ENCODE measurements at regions not wholly inside any gene's neighbourhood (a gene's known extent, or its start where the extent isn't known, plus 50 kb on each side); places are given as distances from the start of the nearest gene placed in this dataset.

DNA sequence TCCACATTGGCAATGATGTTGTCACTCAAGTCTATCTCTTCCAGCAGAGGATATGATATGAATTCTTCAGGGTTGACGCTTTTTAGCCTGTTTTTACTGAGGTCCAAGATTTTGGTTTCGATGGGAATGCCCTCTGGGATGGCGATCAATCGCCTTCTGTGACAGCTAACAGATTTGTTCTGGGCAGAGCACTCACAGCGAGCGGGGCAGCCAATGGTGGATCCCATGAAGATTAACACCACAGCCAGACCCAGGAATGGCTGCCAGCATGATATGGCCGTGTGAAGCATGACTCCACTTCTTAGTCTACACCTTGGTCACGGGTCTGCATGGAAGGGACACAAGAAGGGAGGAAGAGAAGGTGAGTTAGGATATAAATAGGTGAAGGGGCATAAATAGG is 377.1 kb upstream of the C9orf72 start:
- H2BK15ac ChIP-seq (ENCODE audit: low read depth, low read length): no peak overlapping the region
- no peak overlapping the region for H2AK5ac ChIP-seq (ENCODE audit: low read depth, low read length)
- no peaks in the 10 kb centered on the region for H4K20me1 ChIP-seq (ENCODE audit: insufficient read depth, low read length)
- no peak overlapping the region for H3K56ac ChIP-seq (ENCODE audit: extremely low read depth, insufficient read depth, low read length)
- H3K18ac ChIP-seq (ENCODE audit: low read depth, low read length): no peak overlapping the region
- H2AK9ac ChIP-seq (replicated peaks; ENCODE audit: low read depth, low read length, poor library complexity): no peak overlapping the region
- no peak overlapping the region for H2BK20ac ChIP-seq (ENCODE audit: low read depth, low read length)
- no peak overlapping the region for H4K8ac ChIP-seq (ENCODE audit: low read depth in 2 of 2, low read length in 2 of 2)
- intact Hi-C loops (cut with micrococcal nuclease) (no loop called here), in situ Hi-C loops (cut with MboI; ENCODE audit: low sequenced_read_pairs) (no loop called here), dilution Hi-C loops (cut with HindIII; ENCODE audit: low sequenced_read_pairs, unreplicated experiment) (no loop called here)
- H3K36me3 ChIP-seq (ENCODE audit: control insufficient read depth, insufficient read depth, low read length): no peaks in the 10 kb centered on the region
- ChIA-PET CTCF (no interaction called here), POLR2A (ENCODE audit: unreplicated experiment) (no interaction called here)
- DNase-seq (no peak), ATAC-seq (ENCODE audit: low read depth) (no peak)
- no peaks in the 10 kb centered on the region for H3K9me1 ChIP-seq (ENCODE audit: insufficient read depth, low read length)
- H3K9ac ChIP-seq (ENCODE audit: low read depth, low read length): no peak overlapping the region
- H3K4ac ChIP-seq (ENCODE audit: low read depth, low read length): no peak overlapping the region
- H4K91ac ChIP-seq (ENCODE audit: insufficient read depth, low read depth, low read length): no peak overlapping the region
- H2BK120ac ChIP-seq (ENCODE audit: low read depth, low read length): no peak overlapping the region
- H3K4me3 ChIP-seq (ENCODE audit: insufficient read depth, low read depth, low read length): no peak overlapping the region
- no peak overlapping the region for H2AFZ ChIP-seq (replicated peaks; ENCODE audit: low read length, poor library complexity)
- no peak overlapping the region for H3K23ac ChIP-seq (ENCODE audit: low read depth, low read length)
- BruUV-seq (replicated peaks): no TSS peak
- H4K5ac ChIP-seq (ENCODE audit: low read depth, low read length): no peak overlapping the region
- H2BK5ac ChIP-seq (ENCODE audit: low read depth, low read length, poor library complexity, severe bottlenecking): no peak overlapping the region
- no peaks in the 10 kb centered on the region for H3K79me1 ChIP-seq (ENCODE audit: low read depth in 1 of 2, low read length in 2 of 2)
- no peak overlapping the region for H3K14ac ChIP-seq (replicated peaks; ENCODE audit: low read depth, low read length)
- no peaks in the 10 kb centered on the region for H3K27me3 ChIP-seq (ENCODE audit: control insufficient read depth, insufficient read depth, low read length)
- no peaks in the 10 kb centered on the region for H3K4me1 ChIP-seq (ENCODE audit: control insufficient read depth, insufficient read depth, low read length)
- no peak overlapping the region for H3K4me2 ChIP-seq (ENCODE audit: low read depth, low read length)
- H3K27ac ChIP-seq (ENCODE audit: insufficient read depth, low read length): no peak overlapping the region
- 0 out of 2 replicates have a peak, but pooled peaks cover 1% of the 10 kb centered on the region for H3K9me3 ChIP-seq (ENCODE audit: control insufficient read depth, insufficient read depth, low read length)
- TF ChIP-seq, protein P1, sequence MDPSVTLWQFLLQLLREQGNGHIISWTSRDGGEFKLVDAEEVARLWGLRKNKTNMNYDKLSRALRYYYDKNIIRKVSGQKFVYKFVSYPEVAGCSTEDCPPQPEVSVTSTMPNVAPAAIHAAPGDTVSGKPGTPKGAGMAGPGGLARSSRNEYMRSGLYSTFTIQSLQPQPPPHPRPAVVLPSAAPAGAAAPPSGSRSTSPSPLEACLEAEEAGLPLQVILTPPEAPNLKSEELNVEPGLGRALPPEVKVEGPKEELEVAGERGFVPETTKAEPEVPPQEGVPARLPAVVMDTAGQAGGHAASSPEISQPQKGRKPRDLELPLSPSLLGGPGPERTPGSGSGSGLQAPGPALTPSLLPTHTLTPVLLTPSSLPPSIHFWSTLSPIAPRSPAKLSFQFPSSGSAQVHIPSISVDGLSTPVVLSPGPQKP (IDR thresholded peaks at IDR 0.05; ENCODE audit: borderline replicate concordance, low read depth, low read length): no peak
- TF ChIP-seq CEBPB (IDR thresholded peaks at IDR 0.05; ENCODE audit: low read depth, low read length) (no peak), MAFK (IDR thresholded peaks at IDR 0.05; ENCODE audit: low read depth, low read length) (no peak), FOS (IDR thresholded peaks at IDR 0.05; ENCODE audit: low read depth, low read length) (no peak), MAZ (IDR thresholded peaks at IDR 0.05; ENCODE audit: borderline replicate concordance, low read depth, low read length) (no peak), RFX5 (IDR thresholded peaks at IDR 0.05; ENCODE audit: low read depth, low read length) (no peak), RAD21 (IDR thresholded peaks at IDR 0.05; ENCODE audit: low read length) (no peak), POLR2A (IDR thresholded peaks at IDR 0.05; ENCODE audit: low read depth, low read length) (no peak), CHD1 (IDR thresholded peaks at IDR 0.05; ENCODE audit: low read depth, low read length) (no peak), MXI1 (IDR thresholded peaks at IDR 0.05; ENCODE audit: borderline replicate concordance, low read depth, low read length) (no peak), BHLHE40 (IDR thresholded peaks at IDR 0.05; ENCODE audit: low read depth, low read length) (no peak), SMC3 (IDR thresholded peaks at IDR 0.05; ENCODE audit: low read depth, low read length) (no peak), RCOR1 (IDR thresholded peaks at IDR 0.05; ENCODE audit: insufficient replicate concordance, low read length) (no peak), NFE2L2 (IDR thresholded peaks at IDR 0.05; ENCODE audit: low read depth, low read length) (no peak)
- TF ChIP-seq, protein P2, sequence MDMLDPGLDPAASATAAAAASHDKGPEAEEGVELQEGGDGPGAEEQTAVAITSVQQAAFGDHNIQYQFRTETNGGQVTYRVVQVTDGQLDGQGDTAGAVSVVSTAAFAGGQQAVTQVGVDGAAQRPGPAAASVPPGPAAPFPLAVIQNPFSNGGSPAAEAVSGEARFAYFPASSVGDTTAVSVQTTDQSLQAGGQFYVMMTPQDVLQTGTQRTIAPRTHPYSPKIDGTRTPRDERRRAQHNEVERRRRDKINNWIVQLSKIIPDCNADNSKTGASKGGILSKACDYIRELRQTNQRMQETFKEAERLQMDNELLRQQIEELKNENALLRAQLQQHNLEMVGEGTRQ (IDR thresholded peaks at IDR 0.05; ENCODE audit: low read depth, low read length): no peak
- TF ChIP-seq, protein P3, sequence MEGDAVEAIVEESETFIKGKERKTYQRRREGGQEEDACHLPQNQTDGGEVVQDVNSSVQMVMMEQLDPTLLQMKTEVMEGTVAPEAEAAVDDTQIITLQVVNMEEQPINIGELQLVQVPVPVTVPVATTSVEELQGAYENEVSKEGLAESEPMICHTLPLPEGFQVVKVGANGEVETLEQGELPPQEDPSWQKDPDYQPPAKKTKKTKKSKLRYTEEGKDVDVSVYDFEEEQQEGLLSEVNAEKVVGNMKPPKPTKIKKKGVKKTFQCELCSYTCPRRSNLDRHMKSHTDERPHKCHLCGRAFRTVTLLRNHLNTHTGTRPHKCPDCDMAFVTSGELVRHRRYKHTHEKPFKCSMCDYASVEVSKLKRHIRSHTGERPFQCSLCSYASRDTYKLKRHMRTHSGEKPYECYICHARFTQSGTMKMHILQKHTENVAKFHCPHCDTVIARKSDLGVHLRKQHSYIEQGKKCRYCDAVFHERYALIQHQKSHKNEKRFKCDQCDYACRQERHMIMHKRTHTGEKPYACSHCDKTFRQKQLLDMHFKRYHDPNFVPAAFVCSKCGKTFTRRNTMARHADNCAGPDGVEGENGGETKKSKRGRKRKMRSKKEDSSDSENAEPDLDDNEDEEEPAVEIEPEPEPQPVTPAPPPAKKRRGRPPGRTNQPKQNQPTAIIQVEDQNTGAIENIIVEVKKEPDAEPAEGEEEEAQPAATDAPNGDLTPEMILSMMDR (conservative IDR thresholded peaks at IDR 0.05; ENCODE audit: low read depth, low read length): no peak
- no CpG with 5 or more reads among the region's 8 CpGs for WGBS, 2 experiments (ENCODE audit: extremely low coverage in 2 of 2, insufficient read length in 1 of 2)
